Left renal cortex interstitium (tissue), 4 donors: ENCODE measurements at regions not wholly inside any gene's neighbourhood (a gene's known extent, or its start where the extent isn't known, plus 50 kb on each side); places are given as distances from the start of the nearest gene placed in this dataset.

Experiments used
- DNase-seq, 4 donors: peaks; one replicate each; pipeline ENCODE4 v3.0.0-alpha.2; 2013; ENCODE audit warnings: low read depth in 4 of 4, low spot score in 2 of 4, missing footprints in 1 of 4

DNA sequence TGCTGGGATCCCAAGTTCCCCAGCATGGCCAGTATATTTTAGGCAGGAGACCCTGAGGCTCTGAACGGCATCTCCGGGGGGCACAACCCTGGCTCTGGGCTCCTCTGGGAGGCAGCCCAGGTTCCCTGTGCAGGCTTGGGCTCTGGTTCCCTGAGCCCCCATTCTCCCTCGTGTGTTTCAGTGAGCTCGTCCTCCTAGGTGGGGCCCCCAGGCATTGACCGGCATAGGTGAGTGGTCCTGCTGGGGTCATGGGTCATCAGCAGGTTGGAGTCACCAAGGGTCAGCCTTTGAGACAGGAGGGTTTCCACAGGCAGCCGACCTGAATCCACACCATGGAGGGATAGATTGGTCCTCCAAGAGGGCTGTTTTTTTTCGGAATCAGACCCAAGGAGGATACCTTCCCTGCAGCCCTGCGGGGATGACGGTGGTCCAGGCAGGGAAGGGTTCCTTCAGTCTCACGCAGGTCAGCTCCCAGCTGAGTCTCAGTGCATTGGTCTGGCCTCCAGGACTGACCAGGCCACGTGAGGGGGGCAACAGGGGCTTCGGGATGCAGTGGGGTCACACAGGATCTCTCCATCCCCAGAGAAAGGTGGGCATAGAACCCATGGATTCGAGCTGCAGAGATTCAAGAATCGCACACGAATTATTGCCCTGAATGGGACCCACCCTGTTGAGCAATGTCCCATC is 226.0 kb downstream of the SNRPN start:
- DNase-seq: no peak

DNA sequence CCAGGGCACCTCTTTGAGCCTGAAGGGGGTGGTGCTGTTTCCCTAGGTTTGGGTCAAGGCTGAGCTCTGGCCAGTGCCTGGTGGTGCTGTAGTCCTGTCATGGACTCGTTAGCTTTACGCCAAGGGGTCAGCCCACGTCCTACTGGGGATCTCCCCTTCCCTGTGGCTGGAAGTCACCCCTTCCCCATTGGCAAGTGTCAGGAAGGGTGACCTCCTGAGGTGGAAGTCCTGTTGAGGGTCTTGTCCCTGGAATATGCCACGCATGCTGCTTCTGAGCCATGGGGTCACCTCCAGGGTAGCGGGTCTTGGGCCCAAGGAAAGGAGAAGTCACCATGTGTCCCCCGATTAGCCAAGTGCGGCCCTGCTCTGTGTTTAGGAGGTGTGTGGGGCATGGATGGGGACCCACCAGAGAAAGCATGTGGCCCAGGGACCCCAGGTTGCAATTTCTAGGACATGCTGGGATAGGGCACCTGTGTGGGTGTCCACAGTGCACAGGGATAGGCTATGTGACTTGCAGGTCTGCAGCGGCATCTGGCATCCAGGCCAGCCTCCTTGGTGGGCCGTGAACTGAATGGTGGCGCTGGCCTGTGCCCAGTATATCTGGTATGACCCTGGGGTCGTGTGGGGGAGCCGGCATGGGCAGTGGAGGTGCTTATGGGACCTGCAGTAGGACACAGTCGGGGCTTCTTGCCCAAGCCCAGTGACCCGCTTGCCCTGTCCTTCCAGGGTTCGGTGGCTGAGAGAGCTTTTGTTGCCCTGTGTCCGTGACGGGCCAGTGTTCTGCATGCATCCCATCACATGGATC is 226.7 kb downstream of the SNRPN start:
- DNase-seq: no peak

DNA sequence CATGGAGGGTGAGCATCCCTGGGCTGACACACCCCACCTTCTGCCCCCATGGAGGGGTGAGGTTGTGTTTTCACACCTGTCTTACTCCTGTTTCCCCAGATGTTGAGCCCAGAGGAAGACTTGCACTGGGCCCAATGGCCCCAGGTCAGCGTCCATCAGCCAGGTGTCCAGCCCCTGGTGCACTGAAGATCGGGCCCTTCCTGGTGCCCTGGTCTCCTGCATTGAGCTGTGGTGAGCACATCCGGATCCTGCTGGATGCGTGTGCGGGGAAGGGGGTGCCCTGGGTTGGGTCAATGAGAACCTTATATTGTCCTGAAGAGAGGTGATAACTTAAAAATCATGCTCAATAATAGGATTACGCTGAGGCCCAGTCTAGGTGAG is 227.3 kb downstream of the SNRPN start:
- no peak for DNase-seq

DNA sequence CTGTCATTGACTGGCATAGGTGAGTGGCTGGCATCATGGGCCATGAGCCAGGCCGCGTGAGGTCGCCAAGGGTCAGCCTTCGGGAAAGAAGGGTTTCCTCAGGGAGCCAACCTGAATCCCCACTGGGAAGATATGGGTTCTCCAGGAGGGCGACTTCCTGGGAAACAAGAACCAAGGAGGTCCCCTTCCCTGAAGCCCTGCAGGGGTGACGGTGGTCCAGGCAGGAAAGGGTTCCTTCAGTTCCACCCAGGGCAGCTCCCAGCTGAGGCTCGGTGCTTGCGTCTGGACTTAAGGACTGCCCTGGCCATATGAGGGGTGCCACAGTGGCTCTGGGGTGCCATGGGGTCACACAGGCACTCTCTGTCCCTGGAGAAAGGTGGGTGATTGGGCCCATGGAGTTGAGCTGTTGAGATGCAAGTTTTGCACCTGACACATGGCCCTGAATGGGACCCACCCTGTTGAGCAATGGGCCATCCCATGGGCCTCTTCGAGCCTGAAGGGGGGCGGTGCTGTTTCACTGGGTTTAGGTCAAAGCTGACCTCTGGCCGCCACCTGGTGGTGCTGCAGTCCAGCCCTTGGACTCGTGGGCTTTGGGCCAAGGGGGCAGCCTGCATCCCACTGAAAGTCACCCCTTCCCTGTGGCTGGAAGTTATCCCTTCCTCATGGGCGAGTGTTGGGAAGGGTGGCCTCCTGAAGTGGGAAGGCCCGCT is 228.1 kb downstream of the SNRPN start:
- no peak for DNase-seq

DNA sequence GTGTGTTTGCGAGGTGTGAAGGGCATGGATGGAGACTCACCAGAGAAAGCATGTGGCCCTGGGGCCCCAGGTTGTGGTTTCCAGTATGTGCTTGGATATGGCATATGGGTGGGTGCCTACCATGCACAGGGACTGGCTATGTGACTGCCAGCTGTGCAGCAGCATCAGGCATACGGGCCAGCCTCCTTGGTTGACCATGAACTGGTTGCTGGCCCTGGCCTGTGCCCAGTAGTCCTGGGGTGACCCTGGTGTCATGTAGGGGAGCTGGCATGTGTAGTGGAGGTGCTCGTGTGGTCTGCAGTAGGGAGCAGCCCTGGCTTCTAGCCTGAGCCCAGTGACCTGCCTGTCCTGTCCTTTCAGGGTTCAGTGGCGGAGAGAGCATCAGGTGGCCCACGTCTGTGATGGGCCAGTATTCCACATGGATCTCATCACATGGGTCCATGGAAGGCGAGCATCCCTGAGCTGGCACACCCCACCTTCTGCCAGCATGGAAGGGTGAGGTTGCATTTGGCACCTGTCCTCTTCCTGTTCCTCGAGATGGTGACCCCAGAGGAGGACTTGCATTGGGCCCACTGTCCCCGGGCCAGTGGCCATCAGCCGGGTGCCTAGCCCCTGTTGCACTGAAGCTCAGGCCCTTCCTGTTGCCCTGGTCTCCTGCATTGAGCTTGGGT is 228.9 kb downstream of the SNRPN start:
- no peak for DNase-seq

DNA sequence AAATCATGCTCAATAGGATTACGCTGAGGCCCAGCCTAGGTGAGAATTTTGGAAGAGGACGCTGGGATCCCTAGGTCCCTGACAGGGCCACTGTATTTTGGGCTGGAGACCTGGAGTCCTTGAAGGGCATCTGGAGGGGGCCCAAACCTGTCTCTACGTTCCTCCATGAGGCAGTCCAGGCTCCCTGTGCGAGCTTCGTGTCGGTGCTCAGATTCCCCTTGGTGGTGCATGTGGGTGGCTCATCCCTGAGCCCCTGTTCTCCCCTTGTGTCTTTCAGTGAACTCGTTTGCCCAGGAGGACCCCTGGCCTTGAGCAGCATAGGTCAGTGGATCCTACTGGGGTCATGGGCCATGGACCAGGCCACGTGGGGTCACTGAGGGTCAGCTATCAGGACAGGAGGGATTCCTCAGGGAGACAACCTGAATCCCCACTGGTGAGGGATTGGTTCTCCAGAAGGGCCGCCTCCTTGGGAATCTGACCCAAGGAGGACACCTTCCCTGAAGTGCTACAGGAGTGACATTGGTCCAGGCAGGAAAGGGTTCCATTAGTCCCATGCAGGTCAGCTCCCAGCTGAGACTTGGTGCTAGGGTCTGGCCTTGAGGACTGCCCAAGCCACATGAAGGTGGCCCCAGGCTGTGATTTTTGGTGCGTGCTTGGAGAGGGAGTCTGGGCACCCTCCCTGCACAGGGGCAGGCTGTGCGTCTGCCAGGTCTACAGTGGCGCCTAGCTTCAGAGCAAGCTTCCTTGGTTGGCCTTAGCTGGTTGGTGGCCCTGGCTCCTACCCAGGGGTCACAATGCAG is 229.8 kb downstream of the SNRPN start:
- DNase-seq: no peak

DNA sequence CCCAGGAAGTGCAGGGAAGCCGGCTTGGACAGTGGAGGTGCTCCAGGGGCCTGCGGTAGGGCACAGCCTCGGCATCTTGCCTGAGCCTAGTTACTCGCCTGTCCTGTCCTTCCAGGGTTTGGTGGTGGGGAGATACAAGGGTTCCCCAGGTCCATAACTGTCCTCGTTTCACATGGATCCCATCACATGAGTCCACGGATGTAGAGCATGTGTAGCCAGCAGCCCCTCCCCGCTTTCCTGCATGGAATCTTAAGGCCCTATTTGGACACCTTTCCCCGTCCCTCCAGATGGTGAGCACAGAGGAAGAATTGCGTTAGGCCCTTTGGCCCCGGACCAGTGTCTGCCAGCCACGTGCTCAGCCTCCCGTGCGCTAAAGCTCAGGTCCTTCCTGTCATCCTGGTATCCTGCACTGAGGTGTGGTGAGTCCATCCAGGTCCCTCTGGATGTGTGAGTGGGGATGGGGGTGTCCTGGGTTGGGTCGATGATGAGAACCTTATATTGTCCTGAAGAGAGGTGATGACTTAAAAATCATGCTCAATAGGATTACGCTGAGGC is 230.4 kb downstream of the SNRPN start:
- no peak for DNase-seq

DNA sequence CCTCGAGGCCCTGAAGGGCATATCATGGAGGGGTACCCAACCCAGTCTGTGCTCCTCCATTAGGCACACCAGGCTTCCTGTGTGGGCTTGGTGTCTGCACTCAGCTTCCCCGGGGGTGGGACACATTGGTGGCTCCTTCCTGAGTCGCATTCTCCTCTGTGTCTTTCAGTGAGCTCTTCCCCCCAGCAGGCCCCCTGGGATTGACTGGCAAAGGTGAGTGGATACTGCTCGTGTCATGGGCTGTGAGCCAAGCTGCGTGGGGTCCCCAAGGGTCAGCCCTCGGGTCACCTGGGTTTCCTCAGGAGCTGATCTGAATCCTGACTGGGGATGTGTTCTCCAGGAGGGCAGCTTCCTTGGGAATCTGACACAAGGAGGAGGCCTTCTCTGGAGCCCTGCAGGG is 231.0 kb downstream of the SNRPN start:
- DNase-seq: no peak

DNA sequence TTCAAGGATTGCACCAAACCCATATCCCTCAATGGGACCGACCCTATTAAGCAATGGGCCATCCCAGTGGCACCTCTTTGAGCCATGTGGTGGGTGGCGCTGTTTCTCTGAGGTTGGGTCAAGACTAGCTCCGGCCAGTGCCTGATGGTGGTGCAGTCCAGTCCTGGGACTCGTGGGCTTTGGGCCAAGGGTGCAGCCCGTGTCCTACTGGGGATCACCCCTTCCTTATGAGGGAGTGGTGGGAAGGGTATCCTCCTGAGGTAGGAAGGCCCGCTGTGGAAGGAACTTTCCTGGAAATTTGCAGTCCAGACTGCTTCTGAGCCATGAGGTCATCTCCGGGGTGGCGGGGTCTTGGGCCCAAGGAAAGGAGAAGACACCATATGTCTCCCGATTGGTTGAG is 231.6 kb downstream of the SNRPN start:
- DNase-seq: no peak

DNA sequence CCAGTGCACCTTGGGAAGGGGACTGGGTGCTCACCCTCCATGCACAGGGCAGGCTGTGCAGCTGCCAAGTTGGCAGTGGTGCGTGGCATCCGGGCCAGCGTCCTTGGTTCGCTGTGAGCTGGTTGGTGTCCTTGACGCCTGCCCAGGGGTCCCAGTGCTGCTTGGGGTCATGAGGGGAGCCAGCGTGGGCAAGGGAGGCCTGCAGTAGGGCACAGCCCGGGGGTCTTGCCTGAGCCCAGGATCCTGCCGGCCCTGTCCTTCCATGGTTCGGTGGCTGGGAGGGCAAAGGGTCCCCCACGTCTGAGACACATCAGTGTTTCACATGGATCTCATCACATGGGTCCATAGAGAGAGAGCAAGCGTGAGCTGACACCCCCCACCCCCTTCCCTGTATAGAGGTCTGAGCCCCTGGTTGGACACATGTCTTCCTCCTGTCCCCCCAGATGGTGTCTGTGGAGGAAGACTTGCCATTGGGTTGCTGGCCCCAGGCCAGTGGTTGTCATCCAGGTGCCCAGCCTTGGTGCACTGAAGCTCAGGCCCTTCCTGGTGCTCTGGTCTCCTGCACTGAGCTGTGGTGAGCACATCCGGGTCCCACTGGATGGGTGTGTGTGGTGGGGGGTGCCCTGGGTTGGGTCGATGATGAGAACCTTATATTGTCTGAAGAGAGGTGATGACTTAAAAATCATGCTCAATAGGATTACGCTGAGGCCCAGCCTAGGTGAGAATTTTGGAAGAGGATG is 232.3 kb downstream of the SNRPN start:
- no peak for DNase-seq

DNA sequence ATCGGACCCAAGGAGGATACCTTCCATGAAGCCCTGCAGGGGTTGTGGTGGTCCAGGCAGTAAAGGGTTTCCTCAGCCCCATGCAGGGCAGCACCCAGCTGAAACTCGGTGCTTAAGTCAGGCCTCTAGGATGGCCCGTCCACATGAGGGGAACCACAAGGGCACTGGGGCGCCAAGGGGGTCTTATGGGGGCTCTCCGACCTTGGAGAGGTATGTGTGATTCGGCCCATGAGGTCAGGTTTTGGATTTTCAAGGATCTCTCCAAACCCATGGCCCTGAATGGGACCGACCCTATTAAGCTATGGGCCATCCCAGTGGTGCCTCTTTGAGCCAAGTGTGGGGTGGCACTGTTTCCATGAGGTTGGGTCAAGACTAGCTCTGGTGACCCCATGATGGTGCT is 233.3 kb downstream of the SNRPN start:
- DNase-seq: no peak

DNA sequence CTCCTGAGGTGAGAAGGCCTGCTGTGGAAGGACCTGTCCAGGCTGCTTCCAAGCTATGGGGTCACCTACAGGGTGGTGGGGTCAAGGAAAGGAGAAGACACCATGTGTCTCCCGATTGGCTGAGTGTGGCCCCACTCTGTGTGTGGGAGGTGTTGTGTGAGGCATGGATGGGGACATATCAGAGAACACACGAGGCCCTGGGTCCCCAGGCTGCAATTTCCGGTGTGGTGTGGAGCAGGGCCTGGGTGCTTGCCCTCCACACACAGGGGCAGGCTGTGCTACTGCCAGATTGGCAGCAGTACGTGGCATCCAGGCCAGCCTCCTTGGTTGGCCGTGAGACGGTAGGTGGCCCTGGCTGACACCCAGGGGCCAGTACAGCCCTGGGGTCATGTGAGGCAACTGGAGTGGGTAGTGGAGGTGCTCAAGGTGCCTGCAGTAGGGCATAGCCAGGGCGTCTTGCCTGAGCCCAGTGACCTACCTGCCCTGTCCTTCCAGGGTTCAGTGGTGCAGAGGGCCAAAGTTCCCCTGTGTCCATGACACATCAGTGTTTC is 233.8 kb downstream of the SNRPN start:
- no peak for DNase-seq

DNA sequence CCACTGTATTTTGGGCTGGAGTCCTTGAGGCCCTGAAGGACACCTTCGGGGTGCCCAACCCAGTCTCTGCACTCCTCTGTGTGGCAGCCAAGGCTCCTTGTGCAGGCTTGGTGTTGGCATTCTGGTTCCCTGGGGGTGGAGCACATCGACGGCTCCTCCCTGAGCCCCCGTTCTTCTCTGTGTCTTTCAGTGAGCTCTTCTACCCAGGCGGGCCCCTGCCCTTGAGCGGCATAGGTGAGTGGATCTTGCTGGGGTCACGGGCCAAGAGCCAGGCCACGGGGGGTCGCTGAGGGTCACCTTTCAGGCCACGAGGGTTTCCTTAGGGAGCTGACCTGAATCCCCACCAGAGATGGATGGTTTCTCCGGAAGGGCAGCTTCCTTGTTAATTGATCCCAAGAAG is 234.8 kb downstream of the SNRPN start:
- DNase-seq: no peak

DNA sequence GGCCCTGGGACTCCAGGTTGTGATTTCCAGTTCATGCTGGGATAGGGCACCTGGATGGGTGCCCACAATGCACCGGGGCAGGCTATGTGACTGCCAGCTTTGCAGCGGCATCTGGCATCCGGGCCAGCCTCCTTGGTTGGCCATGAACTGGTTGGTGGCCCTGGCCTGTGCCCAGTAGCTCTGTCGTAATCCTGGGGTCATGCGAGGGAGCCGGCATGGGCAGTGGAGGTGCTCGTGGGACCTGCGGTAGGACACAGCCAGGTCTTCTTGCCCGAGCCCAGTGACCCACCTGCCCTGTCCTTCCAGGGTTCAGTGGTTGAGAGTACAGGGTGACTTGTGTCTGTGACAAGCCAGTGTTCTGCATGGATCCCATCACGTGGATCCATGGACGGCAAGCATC is 237.9 kb downstream of the SNRPN start:
- no peak for DNase-seq

DNA sequence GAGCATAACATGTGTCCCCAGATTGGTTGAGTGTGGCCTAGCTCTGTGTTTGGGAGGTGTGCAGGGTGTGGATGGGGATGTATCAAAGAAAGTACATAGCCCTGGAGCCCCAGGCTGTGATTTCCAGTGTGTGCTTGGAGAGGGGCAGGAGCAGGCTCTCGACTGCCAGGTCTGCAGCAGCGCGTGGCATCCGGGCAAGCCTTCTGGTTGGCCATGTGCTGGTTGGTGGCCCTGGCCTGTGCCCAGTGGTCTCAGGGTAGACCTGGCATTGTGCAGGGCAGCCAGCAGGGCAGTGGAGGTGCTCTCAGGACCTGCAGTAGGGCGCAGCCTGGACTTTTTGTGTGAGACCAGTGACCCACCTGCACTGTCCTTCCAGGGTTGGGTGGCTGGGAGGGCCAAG is 231.5 kb downstream of the UBE3A start:
- no peak for DNase-seq

DNA sequence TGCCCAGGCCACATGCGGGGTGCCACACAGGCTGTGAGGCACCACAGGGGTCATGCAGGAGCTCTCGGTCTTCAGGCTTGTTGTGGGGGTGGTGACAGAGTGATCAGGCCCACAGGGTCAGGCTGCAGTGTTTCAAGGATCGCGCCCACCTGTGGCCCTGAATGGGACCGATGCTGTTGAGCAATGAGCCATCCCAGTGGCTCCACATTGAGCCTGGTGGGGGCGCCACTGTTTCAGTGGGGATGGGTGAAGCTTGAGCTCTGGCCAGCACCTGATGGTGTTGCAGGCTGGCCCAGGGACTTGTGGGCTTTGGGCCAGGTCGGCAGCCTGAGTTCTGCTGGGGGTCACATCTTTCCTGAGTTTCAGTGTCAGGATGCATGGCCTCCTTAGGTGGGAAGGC is 230.1 kb downstream of the UBE3A start:
- DNase-seq: no peak

DNA sequence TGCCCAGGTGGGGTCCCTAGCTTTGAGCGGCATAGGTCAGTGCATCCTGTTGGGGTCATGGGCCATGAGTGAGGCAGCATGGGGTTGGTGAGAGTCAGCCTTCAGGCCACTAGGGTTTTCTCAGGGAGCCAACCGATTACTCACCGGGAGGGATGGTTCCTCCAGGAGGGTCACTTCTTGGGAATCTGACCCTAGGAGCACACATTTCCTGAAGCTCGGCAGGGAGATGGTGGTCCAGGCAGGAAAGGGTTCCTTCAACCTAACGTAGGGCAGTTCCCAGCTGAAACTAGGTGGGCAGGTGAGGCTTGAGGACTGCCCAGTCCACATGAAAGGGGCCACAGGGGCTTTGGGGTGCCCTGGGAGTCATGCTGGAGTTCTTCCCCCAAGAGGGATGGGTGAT is 218.0 kb downstream of the UBE3A start:
- no peak for DNase-seq

DNA sequence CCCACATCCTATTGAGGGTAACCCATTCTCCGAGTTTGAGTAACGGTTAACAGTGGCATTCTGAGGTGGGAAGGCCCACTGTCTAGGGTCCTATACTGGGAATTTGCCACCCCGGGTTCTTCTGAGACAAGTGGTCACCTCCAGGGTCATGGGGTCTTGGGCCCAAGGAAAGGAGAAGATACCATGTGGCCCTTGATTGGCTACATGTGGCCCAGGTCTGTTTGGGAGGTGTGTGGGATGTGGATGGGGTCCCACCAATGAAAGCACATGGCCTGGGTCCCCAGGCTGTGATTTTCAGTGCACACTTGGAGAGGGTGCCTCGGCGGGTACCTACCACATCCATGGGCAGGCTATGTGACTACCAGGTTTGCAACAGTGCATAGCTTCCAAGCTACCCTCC is 214.4 kb downstream of the UBE3A start:
- no peak for DNase-seq

DNA sequence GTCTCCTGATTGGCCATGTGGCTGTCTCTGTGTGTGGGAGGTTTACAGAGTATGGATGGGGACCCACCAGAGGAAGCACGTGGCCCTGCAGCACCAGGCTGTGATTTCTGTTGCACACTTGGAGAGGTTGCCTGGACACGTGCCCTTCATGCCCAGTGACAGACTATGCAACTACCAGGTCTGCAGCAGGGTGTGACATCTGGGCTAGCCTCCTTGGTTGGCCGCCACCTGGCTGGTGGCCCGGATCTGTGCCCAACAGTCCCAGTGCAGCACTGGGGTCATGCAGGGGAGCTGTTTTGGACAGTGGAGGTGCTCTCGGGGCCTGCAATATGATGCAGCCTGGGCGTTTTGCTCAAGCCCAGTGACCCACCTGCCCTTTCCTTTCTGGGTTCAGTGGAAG is 212.5 kb downstream of the UBE3A start:
- DNase-seq: no peak
